ENCODE measurements at regions not wholly inside any gene's neighbourhood (a gene's known extent, or its start where the extent isn't known, plus 50 kb on each side); places are given as distances from the start of the nearest gene placed in this dataset.

GRCh38 chr10:78985973-78986818 is 82.6 kb upstream of the ZMIZ1 start:
- Histone ChIP-seq H3K36me3 (no peaks in the 10 kb centered on the region), H3K27me3 (no peaks in the 10 kb centered on the region), H3K9me3 (peaks cover 0 to 8% (median 0%) of the 10 kb centered on the region in 11 donors), H3K4me3 (no peak overlapping the region), H3K27ac (no peak overlapping the region), H3K4me1 (no peaks in the 10 kb centered on the region)
- intact Hi-C loops (cut with DNase I) = loop anchor here in 2 of 10 donors (10.0 kb wide), 2 partner anchors 79 to 121 kb away; partner anchors contain the start of gene ZMIZ1 (in 1 of the 2)
- 86 to 87% methylated on average over 8 of the region's 8 CpGs for WGBS, 2 donors
- DNase-seq (no peak), ATAC-seq (no peak)
- TF ChIP-seq CTCF (IDR thresholded peaks at IDR 0.05) = no peak

GRCh38 chr10:78991187-78991586 is 77.6 kb upstream of the ZMIZ1 start:
- Histone ChIP-seq H3K9me3 (peaks cover 0 to 8% (median 0%) of the 10 kb centered on the region in 11 donors), H3K4me1 (no peaks in the 10 kb centered on the region), H3K4me3 (no peak overlapping the region), H3K36me3 (no peaks in the 10 kb centered on the region), H3K27me3 (no peaks in the 10 kb centered on the region), H3K27ac (no peak overlapping the region)
- 61 to 74% methylated on average over 1 of the region's 1 CpG for WGBS, 2 donors
- DNase-seq (no peak), ATAC-seq (no peak)
- TF ChIP-seq CTCF (IDR thresholded peaks at IDR 0.05) = no peak
- intact Hi-C loops (cut with DNase I) = no loop called here

GRCh38 chr10:78992333-78992732 is 76.4 kb upstream of the ZMIZ1 start:
- Histone ChIP-seq H3K4me3 (no peak overlapping the region), H3K27me3 (no peaks in the 10 kb centered on the region), H3K36me3 (no peaks in the 10 kb centered on the region), H3K4me1 (no peaks in the 10 kb centered on the region), H3K27ac (no peak overlapping the region), H3K9me3 (peaks cover 0 to 8% (median 0%) of the 10 kb centered on the region in 11 donors)
- 87 to 90% methylated on average over 6 of the region's 6 CpGs for WGBS, 2 donors
- intact Hi-C loops (cut with DNase I) = no loop called here
- no peak for ATAC-seq
- no peak for DNase-seq
- no peak for TF ChIP-seq CTCF (IDR thresholded peaks at IDR 0.05)

DNA sequence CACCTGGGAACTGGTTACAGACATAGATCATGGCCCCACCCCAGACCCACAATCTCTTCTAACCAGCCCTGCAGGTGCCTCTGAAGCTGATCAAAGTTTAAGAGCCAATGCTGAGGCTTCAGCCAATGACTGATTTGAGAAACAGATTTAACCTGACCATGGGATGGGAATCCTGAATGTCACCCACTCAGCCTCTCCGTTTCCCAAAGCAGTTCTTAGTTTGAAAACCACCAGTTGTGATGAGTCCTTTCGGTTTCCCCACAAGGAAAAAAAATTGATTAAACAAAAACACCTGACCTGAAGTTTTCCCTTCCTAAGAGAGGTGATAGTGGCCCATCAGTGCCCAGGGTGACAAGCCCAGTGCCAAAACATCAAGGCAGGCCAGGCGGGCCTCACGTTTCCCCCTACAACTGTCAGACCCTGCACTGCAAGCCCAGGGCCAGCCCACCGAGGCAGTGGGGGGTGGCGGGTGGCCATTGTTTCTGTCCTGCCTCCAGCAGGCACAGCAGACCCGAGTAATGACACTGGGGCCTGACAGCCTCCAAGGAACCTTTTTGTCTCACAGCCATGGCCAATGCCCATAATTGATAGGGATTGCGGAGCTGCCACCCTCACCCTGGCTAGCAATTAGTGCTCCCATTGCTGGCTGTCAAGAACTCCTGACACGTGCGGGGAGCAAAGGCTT is 75.4 kb upstream of the ZMIZ1 start:
- Histone ChIP-seq H3K27ac (no peak overlapping the region), H3K4me3 (no peak overlapping the region), H3K9me3 (peaks cover 0 to 8% (median 0%) of the 10 kb centered on the region in 11 donors), H3K4me1 (peaks cover 0 to 5% (median 0%) of the 10 kb centered on the region in 9 donors), H3K36me3 (no peaks in the 10 kb centered on the region), H3K27me3 (no peaks in the 10 kb centered on the region)
- intact Hi-C loops (cut with DNase I) = no loop called here
- ATAC-seq (no peak), DNase-seq (no peak)
- WGBS, 2 donors = 93 to 94% methylated on average over 10 of the region's 10 CpGs
- TF ChIP-seq CTCF (IDR thresholded peaks at IDR 0.05) = no peak
